G401.6 (cell line): ENCODE measurements at regions not wholly inside any gene's neighbourhood (a gene's known extent, or its start where the extent isn't known, plus 50 kb on each side); places are given as distances from the start of the nearest gene placed in this dataset.
A peak's percentile ranks its signal among the peaks of the same experiment; 100 is the strongest.
"Not testable (repeated sequence)": the region's sequence is repeated elsewhere in the genome, so short reads cannot be mapped to it uniquely, and the experiment has no call there.

Experiments
- FAIRE-seq: peaks from 2 replicates; lab custom pipeline; 2012; peaks lifted over from hg19 to GRCh38; lab: Jason Lieb, UNC

- not testable (repeated sequence) for FAIRE-seq
Measured at GRCh38 chr2:89153210-89153609, 461.7 kb downstream of the RPIA start.

GRCh38 chr2:89154247-89154682 is 462.8 kb downstream of the RPIA start:
- peak; percentile 71 for FAIRE-seq

DNA sequence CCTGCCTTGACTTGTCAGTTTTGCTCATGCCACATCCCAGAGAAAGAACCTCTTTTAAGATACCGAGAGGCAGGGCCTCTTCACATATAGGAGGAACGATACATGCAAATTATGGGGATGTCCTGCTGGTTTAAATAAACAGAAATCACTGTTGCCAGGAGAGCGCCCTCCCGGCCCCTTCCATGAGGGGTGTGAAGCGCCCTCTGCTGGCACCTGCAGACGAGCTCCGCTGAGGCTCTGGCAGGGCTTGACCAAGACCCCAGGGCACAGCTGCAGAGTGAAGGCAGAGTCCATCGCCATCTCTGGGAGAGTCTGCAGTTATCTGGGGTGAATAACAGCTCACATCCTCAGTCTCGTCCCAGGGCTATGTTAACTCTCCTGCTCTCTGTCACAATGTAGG is 468.8 kb downstream of the RPIA start:
- FAIRE-seq: not testable (repeated sequence)

DNA sequence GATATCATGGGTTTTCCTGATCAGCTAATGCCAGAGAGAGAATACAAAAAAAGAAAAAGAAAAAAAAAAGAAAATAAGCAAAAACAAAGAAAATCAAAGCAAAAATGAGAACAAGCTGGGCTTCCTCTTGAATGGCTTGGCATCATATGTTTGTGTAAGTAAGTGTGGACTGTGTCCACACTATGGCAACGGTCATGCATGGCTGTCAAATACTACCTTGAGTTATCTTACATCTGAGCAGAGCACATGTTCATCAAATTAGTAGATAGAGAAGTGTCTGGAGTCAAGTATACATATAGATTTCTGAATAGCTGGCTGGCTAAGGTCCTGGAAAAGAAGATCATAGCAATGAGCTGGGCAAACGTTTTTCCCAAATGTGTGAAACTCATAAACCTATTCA is 470.2 kb downstream of the RPIA start:
- not testable (repeated sequence) for FAIRE-seq

DNA sequence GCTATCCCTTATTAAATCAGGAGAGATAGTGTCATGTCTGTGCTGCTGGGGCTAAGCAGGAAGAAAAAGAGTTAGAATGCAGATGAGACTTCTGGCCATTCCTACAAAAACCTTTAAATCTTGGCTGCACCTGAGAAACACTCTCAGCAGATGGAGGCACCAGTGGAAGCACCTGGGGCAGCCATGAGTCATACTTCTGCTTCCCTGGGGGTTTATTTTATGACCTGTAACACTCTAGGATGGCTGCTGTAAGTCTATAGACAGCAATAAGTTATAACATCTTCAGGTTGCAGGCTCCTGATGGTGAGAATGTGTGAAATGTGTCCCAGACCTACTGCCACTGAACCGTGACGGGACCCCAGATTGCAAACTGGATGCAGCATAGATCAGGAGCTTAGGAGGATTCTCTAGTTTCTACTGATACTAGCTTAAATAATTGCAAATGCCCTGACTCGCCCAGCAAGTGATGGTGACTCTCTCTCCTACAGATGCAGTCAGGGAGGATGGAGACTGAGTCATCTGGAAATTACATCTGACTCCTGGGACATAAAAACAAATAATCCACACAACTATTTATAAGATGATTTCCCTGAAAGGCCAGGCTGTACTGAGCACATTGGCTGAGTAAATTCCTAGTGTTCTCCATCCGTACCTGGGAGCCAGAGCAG is 479.2 kb downstream of the RPIA start:
- not testable (repeated sequence) for FAIRE-seq

GRCh38 chr2:89171174-89171519 is 479.7 kb downstream of the RPIA start:
- FAIRE-seq: not testable (repeated sequence)

GRCh38 chr2:89177004-89177403 is 485.5 kb downstream of the RPIA start:
- not testable (repeated sequence) for FAIRE-seq

DNA sequence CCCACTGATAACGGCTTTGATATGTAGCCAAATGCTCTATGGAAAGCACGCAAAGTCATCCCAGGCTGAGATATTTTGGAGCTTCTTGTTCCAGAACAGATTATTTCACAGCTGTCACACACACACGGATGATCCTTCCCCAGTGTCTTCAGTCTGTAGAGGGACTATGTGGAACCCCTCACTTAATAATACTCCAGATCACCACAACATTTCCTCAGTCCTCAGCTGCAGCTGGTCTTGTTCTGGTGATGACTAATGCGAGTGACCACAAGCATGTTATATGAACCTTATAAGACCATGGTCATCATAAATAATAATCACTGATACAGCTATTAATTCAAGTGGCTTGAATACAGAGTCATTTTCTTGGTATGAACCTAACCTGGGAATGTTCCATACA is 490.7 kb downstream of the RPIA start:
- FAIRE-seq: not testable (repeated sequence)

GRCh38 chr2:89184746-89185145 is 493.3 kb downstream of the RPIA start:
- FAIRE-seq: not testable (repeated sequence)

DNA sequence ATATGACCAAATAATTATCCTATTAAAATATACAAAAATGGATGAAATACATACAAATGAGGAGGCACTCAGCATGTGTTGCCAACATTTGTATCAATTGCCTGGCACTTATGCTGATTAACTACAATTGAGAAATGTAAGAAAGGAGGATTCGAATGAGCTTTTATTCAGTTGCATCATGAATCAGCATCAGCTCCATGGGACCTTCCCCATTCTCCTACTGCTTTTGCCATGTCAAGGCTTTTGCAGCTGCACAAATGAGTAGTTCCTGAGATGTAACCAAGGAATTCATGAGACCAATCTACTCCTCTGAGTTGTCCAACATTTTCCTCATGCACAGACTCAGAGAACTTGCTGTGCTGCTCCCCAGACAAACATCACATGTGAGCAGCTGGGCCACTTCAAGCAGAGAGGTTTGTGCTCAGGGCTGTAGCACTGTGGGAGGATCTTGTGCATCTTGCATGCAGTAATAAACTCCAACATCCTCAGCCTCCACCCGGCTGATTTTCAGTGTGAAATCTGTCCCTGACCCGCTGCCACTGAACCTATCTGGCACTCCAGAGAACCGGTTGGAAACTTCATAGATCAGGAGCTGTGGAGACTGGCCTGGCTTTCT is 504.3 kb downstream of the RPIA start:
- FAIRE-seq: not testable (repeated sequence)

DNA sequence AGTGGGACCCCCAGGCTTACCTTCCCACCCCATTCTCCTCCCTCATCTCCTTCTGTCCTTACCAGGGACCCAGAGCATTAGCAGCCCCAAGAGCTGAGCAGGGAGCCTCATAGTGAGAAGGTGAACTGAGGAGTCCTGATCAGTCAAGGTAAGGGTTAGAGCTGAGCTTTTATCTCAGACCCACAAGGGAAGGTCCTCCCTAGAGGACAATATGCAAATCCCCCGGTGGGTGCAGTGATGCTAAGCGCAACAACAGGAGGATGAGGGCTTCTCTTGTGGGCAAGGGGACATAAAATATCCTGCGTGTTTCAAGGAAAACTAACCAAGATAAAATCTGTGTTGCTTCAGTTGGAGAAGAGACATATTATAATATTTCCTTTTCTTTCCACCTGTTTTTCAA is 505.2 kb downstream of the RPIA start:
- not testable (repeated sequence) for FAIRE-seq

DNA sequence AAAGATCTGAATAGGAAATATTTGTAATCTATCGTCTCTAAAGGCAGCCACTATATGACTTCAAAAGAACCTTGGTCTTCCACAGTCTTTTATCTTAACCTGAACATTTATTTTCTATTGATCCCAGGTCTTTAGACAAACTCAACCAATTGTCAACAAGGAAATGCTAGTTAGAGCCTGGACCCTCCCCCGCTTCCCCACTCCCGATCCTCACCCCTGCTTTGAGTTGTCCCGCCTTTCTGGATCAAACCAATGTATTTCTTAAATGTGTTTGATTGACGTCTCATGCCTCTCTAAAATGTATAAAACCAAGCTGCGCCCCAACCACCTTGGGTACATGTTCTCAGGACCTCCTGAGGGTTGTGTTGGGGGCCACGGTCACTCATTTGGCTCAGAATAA is 506.6 kb downstream of the RPIA start:
- not testable (repeated sequence) for FAIRE-seq

DNA sequence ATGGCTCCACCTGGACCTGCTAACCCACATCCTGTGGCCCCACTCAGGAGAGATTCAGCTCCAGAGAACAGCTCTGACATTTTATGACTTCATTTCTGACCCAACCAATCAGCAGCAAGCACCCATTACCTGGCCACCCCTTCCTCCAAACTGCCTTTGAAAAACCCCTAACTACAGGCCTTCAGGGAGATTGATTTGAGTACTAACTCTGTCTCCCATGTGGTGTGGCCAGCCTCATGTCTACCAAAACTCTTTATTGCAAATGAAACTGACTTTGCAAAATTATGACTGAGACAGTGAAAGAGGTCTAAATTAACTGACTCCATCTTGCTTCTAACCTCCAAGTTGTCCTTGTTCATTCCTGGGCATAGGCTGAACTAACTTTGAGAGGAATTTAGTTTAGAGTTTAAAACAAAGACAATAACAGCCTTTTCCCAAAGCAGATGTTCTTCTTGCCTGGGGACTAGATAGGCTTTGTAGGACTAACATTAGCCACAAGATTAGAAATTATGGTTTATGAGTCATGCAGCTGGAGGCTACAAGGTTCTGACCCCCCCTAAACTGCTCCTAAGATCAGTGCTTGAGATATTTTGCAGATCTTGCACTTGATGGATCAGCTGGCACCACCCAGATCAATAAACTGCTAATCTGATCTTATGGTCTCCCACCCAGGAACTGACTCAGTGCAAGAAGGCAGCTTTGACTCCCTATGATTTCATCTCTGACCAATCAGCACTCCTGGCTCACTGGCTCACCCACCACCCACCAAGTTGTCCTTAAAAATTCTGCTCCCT is 508.2 kb downstream of the RPIA start:
- FAIRE-seq: not testable (repeated sequence)

- FAIRE-seq: not testable (repeated sequence)
Measured at GRCh38 chr2:89200247-89200527, 508.7 kb downstream of the RPIA start.

DNA sequence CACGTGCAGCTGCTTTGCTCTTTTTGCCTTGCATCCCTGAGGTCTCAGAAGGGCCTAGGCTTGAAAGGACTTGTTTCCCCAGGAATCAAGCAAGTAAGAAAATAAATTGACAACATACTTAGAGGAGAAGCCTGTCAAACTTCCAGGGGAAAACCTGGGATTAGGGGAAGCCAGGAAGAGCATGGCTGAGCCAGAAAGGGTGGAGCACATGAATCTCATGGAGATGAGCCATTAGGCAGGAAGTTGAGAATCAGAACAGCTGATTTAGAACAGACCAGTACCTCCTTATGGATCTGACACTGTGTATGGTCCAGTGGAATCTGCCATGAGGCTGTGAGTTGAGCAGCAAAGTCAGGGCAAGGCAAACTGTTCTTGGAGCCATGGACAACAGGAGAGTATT is 511.0 kb downstream of the RPIA start:
- not testable (repeated sequence) for FAIRE-seq

GRCh38 chr2:89205153-89205552 is 513.7 kb downstream of the RPIA start:
- FAIRE-seq: not testable (repeated sequence)

GRCh38 chr2:89208144-89208932 is 516.9 kb downstream of the RPIA start:
- not testable (repeated sequence) for FAIRE-seq

DNA sequence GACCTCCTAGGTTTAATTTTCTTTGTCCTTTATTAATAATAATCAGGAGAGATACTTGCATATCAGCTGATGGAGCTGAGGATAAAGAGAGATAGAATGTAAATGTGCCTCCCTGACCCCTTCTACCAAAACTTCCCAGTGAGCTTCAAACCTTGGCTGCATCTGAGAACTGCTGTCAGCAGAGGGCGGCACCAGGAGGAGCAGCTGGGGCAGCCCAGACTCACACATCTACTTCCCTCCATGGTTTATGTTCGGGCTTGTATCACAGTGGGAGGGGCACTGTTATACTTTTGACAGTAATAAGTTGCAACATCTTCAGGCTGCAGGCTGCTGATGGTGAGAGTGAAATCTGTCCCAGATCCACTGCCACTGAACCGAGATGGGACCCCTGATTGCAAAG is 521.7 kb downstream of the RPIA start:
- not testable (repeated sequence) for FAIRE-seq

DNA sequence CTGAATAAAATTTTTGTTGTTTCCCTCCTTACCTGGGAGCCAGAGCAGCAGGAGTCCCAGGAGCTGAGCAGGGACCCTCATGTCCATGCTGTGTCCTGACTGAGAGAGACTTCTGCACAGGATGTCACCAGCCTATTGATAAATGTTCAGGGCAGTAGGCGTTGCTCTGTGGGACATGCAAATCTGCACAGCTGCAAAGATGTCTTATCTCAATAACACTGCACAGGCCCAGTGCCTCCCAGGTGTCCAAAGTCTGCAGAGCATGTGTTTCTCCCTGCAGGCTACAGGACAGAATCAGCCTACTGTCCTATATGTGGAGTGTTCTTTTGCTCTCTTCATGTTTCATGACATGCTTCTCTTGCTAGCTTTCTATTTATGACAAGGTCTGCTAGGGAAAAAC is 522.3 kb downstream of the RPIA start:
- FAIRE-seq: not testable (repeated sequence)

- FAIRE-seq: not testable (repeated sequence)
Measured at GRCh38 chr2:89221474-89221873, 530.0 kb downstream of the RPIA start.

GRCh38 chr2:89222063-89222732 is 530.7 kb downstream of the RPIA start:
- FAIRE-seq: not testable (repeated sequence)

- not testable (repeated sequence) for FAIRE-seq
Measured at GRCh38 chr2:89224803-89225202, 533.3 kb downstream of the RPIA start.
